ENCODE measurements at regions not wholly inside any gene's neighbourhood (a gene's known extent, or its start where the extent isn't known, plus 50 kb on each side); places are given as distances from the start of the nearest gene placed in this dataset.

DNA sequence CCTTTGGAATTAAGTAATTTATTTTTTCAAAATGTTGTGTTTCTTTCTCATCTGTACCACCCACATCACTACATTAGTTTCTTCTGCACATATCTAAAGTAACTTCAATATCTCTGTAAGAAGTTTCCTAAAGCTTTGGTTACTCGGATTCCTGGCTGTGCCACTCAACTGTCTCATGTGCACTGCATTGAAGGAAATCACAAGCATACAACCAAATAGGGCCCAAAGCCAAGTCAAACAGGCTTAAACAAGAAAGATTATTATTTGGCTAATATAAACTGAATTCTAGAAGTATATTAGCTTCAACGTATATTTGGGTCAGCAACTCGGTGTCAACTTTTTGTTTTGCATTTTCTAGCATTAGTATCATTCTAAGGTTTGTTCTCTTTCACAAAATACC, 1647.6 kb upstream of the SPRY2 start:
- Histone ChIP-seq H3K27ac (no peak overlapping the region), H3K4me3 (IDR thresholded peaks at IDR 0.05; ENCODE audit: insufficient read depth, low read depth, low read length) (no peak overlapping the region), H3K9ac (no peak overlapping the region), H4K20me1 (ENCODE audit: insufficient read depth) (no peaks in the 10 kb centered on the region), H3K79me2 (ENCODE audit: insufficient read depth, low read depth) (no peaks in the 10 kb centered on the region), H2AFZ (ENCODE audit: low read depth) (no peak overlapping the region), H3K36me3 (ENCODE audit: insufficient read depth) (no peaks in the 10 kb centered on the region), H3K4me1 (ENCODE audit: low read depth, poor library complexity, severe bottlenecking) (no peaks in the 10 kb centered on the region), H3K4me2 (no peak overlapping the region), H3K27me3 (ENCODE audit: insufficient read depth, low read depth) (no peaks in the 10 kb centered on the region)
- TF ChIP-seq, protein P1, sequence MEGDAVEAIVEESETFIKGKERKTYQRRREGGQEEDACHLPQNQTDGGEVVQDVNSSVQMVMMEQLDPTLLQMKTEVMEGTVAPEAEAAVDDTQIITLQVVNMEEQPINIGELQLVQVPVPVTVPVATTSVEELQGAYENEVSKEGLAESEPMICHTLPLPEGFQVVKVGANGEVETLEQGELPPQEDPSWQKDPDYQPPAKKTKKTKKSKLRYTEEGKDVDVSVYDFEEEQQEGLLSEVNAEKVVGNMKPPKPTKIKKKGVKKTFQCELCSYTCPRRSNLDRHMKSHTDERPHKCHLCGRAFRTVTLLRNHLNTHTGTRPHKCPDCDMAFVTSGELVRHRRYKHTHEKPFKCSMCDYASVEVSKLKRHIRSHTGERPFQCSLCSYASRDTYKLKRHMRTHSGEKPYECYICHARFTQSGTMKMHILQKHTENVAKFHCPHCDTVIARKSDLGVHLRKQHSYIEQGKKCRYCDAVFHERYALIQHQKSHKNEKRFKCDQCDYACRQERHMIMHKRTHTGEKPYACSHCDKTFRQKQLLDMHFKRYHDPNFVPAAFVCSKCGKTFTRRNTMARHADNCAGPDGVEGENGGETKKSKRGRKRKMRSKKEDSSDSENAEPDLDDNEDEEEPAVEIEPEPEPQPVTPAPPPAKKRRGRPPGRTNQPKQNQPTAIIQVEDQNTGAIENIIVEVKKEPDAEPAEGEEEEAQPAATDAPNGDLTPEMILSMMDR (conservative IDR thresholded peaks at IDR 0.05; ENCODE audit: low read depth, low read length) = no peak

GRCh38 chr13:81987677-81988357, 1646.9 kb upstream of the SPRY2 start:
- Histone ChIP-seq H4K20me1 (ENCODE audit: insufficient read depth) (no peaks in the 10 kb centered on the region), H3K27me3 (ENCODE audit: insufficient read depth, low read depth) (no peaks in the 10 kb centered on the region), H3K4me1 (ENCODE audit: low read depth, poor library complexity, severe bottlenecking) (no peaks in the 10 kb centered on the region), H2AFZ (ENCODE audit: low read depth) (no peak overlapping the region), H3K36me3 (ENCODE audit: insufficient read depth) (no peaks in the 10 kb centered on the region), H3K27ac (no peak overlapping the region), H3K79me2 (ENCODE audit: insufficient read depth, low read depth) (no peaks in the 10 kb centered on the region), H3K4me3 (IDR thresholded peaks at IDR 0.05; ENCODE audit: insufficient read depth, low read depth, low read length) (no peak overlapping the region), H3K9ac (no peak overlapping the region), H3K4me2 (no peak overlapping the region)
- TF ChIP-seq, protein P1 (conservative IDR thresholded peaks at IDR 0.05; ENCODE audit: low read depth, low read length) = no peak

GRCh38 chr13:81987159-81987558, 1646.2 kb upstream of the SPRY2 start:
- Histone ChIP-seq H3K27me3 (ENCODE audit: insufficient read depth, low read depth) (no peaks in the 10 kb centered on the region), H3K79me2 (ENCODE audit: insufficient read depth, low read depth) (no peaks in the 10 kb centered on the region), H3K36me3 (ENCODE audit: insufficient read depth) (no peaks in the 10 kb centered on the region), H3K9ac (no peak overlapping the region), H3K4me1 (ENCODE audit: low read depth, poor library complexity, severe bottlenecking) (no peaks in the 10 kb centered on the region), H3K4me2 (no peak overlapping the region), H3K27ac (no peak overlapping the region), H2AFZ (ENCODE audit: low read depth) (no peak overlapping the region), H4K20me1 (ENCODE audit: insufficient read depth) (no peaks in the 10 kb centered on the region), H3K4me3 (IDR thresholded peaks at IDR 0.05; ENCODE audit: insufficient read depth, low read depth, low read length) (no peak overlapping the region)
- TF ChIP-seq, protein P1 (conservative IDR thresholded peaks at IDR 0.05; ENCODE audit: low read depth, low read length) = no peak

DNA sequence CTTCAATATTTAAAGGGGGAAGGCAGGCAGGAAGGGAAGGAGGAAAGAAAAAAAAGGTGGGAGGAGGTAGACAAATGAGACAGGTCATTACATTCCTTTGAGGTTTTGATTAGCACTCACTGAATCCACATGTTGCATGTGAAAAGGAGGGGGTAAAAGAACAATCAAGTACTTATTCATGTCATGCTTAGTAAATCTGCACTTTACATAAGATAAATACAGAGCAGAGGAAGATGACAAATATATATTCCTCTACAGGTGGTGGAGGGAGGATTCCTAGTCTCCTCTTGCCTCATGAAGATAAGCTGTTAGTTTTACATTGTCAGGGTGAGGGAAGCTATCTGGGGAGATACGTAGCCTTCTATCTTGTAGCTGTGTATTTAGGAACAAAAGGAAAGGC, 1645.4 kb upstream of the SPRY2 start:
- H2AFZ ChIP-seq (ENCODE audit: low read depth) = no peak overlapping the region
- no peak overlapping the region for H3K27ac ChIP-seq
- H3K4me3 ChIP-seq (IDR thresholded peaks at IDR 0.05; ENCODE audit: insufficient read depth, low read depth, low read length) = no peak overlapping the region

More for the DNA sequence above, 1645.4 kb upstream of the SPRY2 start:
- TF ChIP-seq, protein P1 (conservative IDR thresholded peaks at IDR 0.05; ENCODE audit: low read depth, low read length) = no peak
- no peak overlapping the region for H3K4me2 ChIP-seq
- H3K79me2 ChIP-seq (ENCODE audit: insufficient read depth, low read depth) = no peaks in the 10 kb centered on the region
- H3K36me3 ChIP-seq (ENCODE audit: insufficient read depth) = no peaks in the 10 kb centered on the region
- no peaks in the 10 kb centered on the region for H3K27me3 ChIP-seq (ENCODE audit: insufficient read depth, low read depth)
- no peaks in the 10 kb centered on the region for H4K20me1 ChIP-seq (ENCODE audit: insufficient read depth)
- H3K9ac ChIP-seq = no peak overlapping the region
- no peaks in the 10 kb centered on the region for H3K4me1 ChIP-seq (ENCODE audit: low read depth, poor library complexity, severe bottlenecking)

Measured in KMS-11 (cell line).